Astrocyte (in vitro differentiated cells and primary cell): ENCODE measurements at regions not wholly inside any gene's neighbourhood (a gene's known extent, or its start where the extent isn't known, plus 50 kb on each side); places are given as distances from the start of the nearest gene placed in this dataset.

Experiments
- DNase-seq: peaks from one replicate; pipeline ENCODE4 v3.0.0-alpha.2; 2010; ENCODE audit warnings: low read depth
- FAIRE-seq: peaks from 2 replicates; lab custom pipeline; 2011; peaks lifted over from hg19 to GRCh38; lab: Jason Lieb, UNC
- H2AFZ ChIP-seq: 2 replicates; pipeline ENCODE4 v1.6.0; 2012; ENCODE audit warnings: low read depth, low read length, inconsistent platforms
- H3K27ac ChIP-seq: 2 replicates; pipeline ENCODE4 v1.5.1; 2011; ENCODE audit warnings: low read depth, low read length, inconsistent platforms
- H3K27me3 ChIP-seq: 2 replicates; pipeline ENCODE4 v1.6.0; 2011; ENCODE audit warnings: low read length, inconsistent platforms; ENCODE audit not compliant: insufficient read depth
- H3K36me3 ChIP-seq: 2 replicates; pipeline ENCODE4 v1.5.1; 2011; ENCODE audit warnings: low read length, inconsistent platforms; ENCODE audit not compliant: insufficient read depth
- H3K4me1 ChIP-seq: 2 replicates; pipeline ENCODE4 v1.5.1; 2011; ENCODE audit warnings: low read length, inconsistent platforms; ENCODE audit not compliant: insufficient read depth
- H3K4me2 ChIP-seq: 2 replicates; pipeline ENCODE4 v1.6.0; 2012; ENCODE audit warnings: low read length, inconsistent platforms
- H3K4me3 ChIP-seq: 2 replicates; pipeline ENCODE4 v1.5.1; 2011; ENCODE audit warnings: low read depth, mild to moderate bottlenecking, low read length, inconsistent platforms; ENCODE audit not compliant: insufficient read depth
- H3K79me2 ChIP-seq: 2 replicates; pipeline ENCODE4 v1.6.0; 2012; ENCODE audit warnings: mild to moderate bottlenecking, low read length, inconsistent platforms; ENCODE audit not compliant: insufficient read depth
- H3K9ac ChIP-seq: 2 replicates; pipeline ENCODE4 v1.6.0; 2012; ENCODE audit warnings: mild to moderate bottlenecking, low read length, inconsistent platforms
- H3K9me3 ChIP-seq: 2 replicates; pipeline ENCODE4 v1.5.1; 2012; ENCODE audit warnings: low read depth, mild to moderate bottlenecking, low read length, inconsistent platforms; ENCODE audit not compliant: insufficient read depth
- H4K20me1 ChIP-seq: 2 replicates; pipeline ENCODE4 v1.6.0; 2012; ENCODE audit warnings: low read length, inconsistent platforms; ENCODE audit not compliant: insufficient read depth
- H3K27ac Mint-ChIP-seq: one replicate; pipeline ENCODE4 v1.8.0; 2021; ENCODE audit warnings: mild to moderate bottlenecking, mixed read lengths; ENCODE audit not compliant: unreplicated experiment
- H3K27me3 Mint-ChIP-seq: one replicate; pipeline ENCODE4 v1.8.0; 2021; ENCODE audit warnings: low read depth, mixed read lengths; ENCODE audit not compliant: unreplicated experiment
- H3K36me3 Mint-ChIP-seq: one replicate; pipeline ENCODE4 v1.8.0; 2021; ENCODE audit warnings: low read depth, mixed read lengths; ENCODE audit not compliant: unreplicated experiment
- H3K4me1 Mint-ChIP-seq: one replicate; pipeline ENCODE4 v1.8.0; 2021; ENCODE audit warnings: low read depth, mixed read lengths; ENCODE audit not compliant: unreplicated experiment
- H3K4me3 Mint-ChIP-seq: one replicate; pipeline ENCODE4 v1.8.0; 2021; ENCODE audit warnings: mild to moderate bottlenecking, moderate library complexity, mixed read lengths; ENCODE audit not compliant: unreplicated experiment
- H3K9me3 Mint-ChIP-seq: one replicate; pipeline ENCODE4 v1.8.0; 2021; ENCODE audit warnings: mild to moderate bottlenecking, mixed read lengths; ENCODE audit not compliant: unreplicated experiment
- CTCF ChIP-seq: IDR thresholded peaks from 2 replicates; pipeline ENCODE4 v1.5.1; 2011; ENCODE audit warnings: low read depth, mild to moderate bottlenecking, inconsistent platforms, low read length, moderate library complexity; ENCODE audit not compliant: insufficient read depth
- EZH2 ChIP-seq: IDR thresholded peaks from 2 replicates; pipeline ENCODE4 v1.6.1; 2012; ENCODE audit warnings: mild to moderate bottlenecking, low read length, inconsistent platforms; ENCODE audit not compliant: insufficient read depth

GRCh38 chr9:115633104-115633503 is 515.1 kb upstream of the TNC start:
- Mint-ChIP-seq H3K4me1 (peaks cover 45% of the 10 kb centered on the region), H3K27ac (peak overlapping the region; percentile 85)
- DNase-seq, result peak; percentile 98

GRCh38 chr9:115635680-115636383 is 517.8 kb upstream of the PAPPA start:
- FAIRE-seq (no peak), DNase-seq (no peak)
- no peak overlapping the region for H3K27ac ChIP-seq
- no peak overlapping the region for H3K4me3 ChIP-seq
- Mint-ChIP-seq H3K4me3 (no peak overlapping the region), H3K27me3 (no peaks in the 10 kb centered on the region), H3K36me3 (no peaks in the 10 kb centered on the region), H3K9me3 (no peaks in the 10 kb centered on the region), H3K4me1 (peaks cover 41% of the 10 kb centered on the region), H3K27ac (peak overlapping the region; percentile 48)
- no peaks in the 10 kb centered on the region for H4K20me1 ChIP-seq
- H3K27me3 ChIP-seq, result no peaks in the 10 kb centered on the region
- peaks cover 14% of the 10 kb centered on the region for H3K4me1 ChIP-seq
- no peak for TF ChIP-seq EZH2
- no peak for TF ChIP-seq CTCF
- H2AFZ ChIP-seq, result no peak overlapping the region
- no peaks in the 10 kb centered on the region for H3K79me2 ChIP-seq
- no peaks in the 10 kb centered on the region for H3K9me3 ChIP-seq
- H3K4me2 ChIP-seq, result no peak overlapping the region
- H3K9ac ChIP-seq, result no peak overlapping the region
- H3K36me3 ChIP-seq, result no peaks in the 10 kb centered on the region

More at GRCh38 chr9:115633104-115633503, 515.1 kb upstream of the TNC start:
- Mint-ChIP-seq H3K36me3 (no peaks in the 10 kb centered on the region), H3K27me3 (no peaks in the 10 kb centered on the region), H3K4me3 (no peak overlapping the region), H3K9me3 (no peaks in the 10 kb centered on the region)
- Histone ChIP-seq H2AFZ (peak overlapping the region; percentile 3), H3K4me1 (peaks cover 9% of the 10 kb centered on the region), H3K9ac (no peak overlapping the region), H3K9me3 (no peaks in the 10 kb centered on the region), H3K4me3 (no peak overlapping the region), H3K27me3 (no peaks in the 10 kb centered on the region), H4K20me1 (no peaks in the 10 kb centered on the region), H3K27ac (peak overlapping the region; percentile 51), H3K36me3 (no peaks in the 10 kb centered on the region), H3K79me2 (no peaks in the 10 kb centered on the region), H3K4me2 (no peak overlapping the region)
- FAIRE-seq, result peak; percentile 88
- TF ChIP-seq CTCF, result no peak
- no peak for TF ChIP-seq EZH2

- Histone ChIP-seq H3K4me1 (peaks cover 19% of the 10 kb centered on the region), H3K27me3 (no peaks in the 10 kb centered on the region), H3K4me2 (no peak overlapping the region), H3K9ac (no peak overlapping the region), H3K79me2 (no peaks in the 10 kb centered on the region), H4K20me1 (no peaks in the 10 kb centered on the region), H2AFZ (no peak overlapping the region), H3K27ac (no peak overlapping the region), H3K36me3 (no peaks in the 10 kb centered on the region), H3K9me3 (no peaks in the 10 kb centered on the region), H3K4me3 (no peak overlapping the region)
- DNase-seq (no peak), FAIRE-seq (no peak)
- H3K27me3 Mint-ChIP-seq, result no peaks in the 10 kb centered on the region
- H3K4me3 Mint-ChIP-seq, result no peak overlapping the region
- TF ChIP-seq CTCF (no peak), EZH2 (no peak)
- peak overlapping the region; percentile 35 for H3K27ac Mint-ChIP-seq
- peaks cover 48% of the 10 kb centered on the region for H3K4me1 Mint-ChIP-seq
- no peaks in the 10 kb centered on the region for H3K36me3 Mint-ChIP-seq
- H3K9me3 Mint-ChIP-seq, result no peaks in the 10 kb centered on the region
Observed at GRCh38 chr9:115636596-115636995, 517.0 kb upstream of the PAPPA start.
